AG20443 (cell line): ENCODE measurements at regions not wholly inside any gene's neighbourhood (a gene's known extent, or its start where the extent isn't known, plus 50 kb on each side); places are given as distances from the start of the nearest gene placed in this dataset.
"Not testable (repeated sequence)": the region's sequence is repeated elsewhere in the genome, so short reads cannot be mapped to it uniquely, and the experiment has no call there.

Source experiments
- DNase-seq: peaks from one replicate; pipeline ENCODE4 v3.0.0; 2012; ENCODE audit warnings: low spot score, mixed read lengths

- DNase-seq = no peak
These were observed 257.6 kb downstream of the FOXL1 start for GRCh38 chr16:86835982-86836381.

GRCh38 chr16:86836503-86837129, 258.3 kb downstream of the FOXL1 start:
- peak; percentile 84 for DNase-seq

GRCh38 chr16:86843812-86844211, 265.5 kb downstream of the FOXL1 start:
- no peak for DNase-seq

GRCh38 chr16:86844695-86845094, 266.3 kb downstream of the FOXL1 start:
- no peak for DNase-seq

- DNase-seq = no peak
These were observed 267.8 kb downstream of the FOXL1 start for GRCh38 chr16:86846136-86846535.

GRCh38 chr16:86848821-86849220, 270.5 kb downstream of the FOXL1 start:
- no peak for DNase-seq

- no peak for DNase-seq
These were observed 272.3 kb downstream of the FOXL1 start for GRCh38 chr16:86850670-86851069.

- DNase-seq = no peak
These were observed 273.8 kb downstream of the FOXL1 start for GRCh38 chr16:86852135-86852534.

- peak; percentile 89 for DNase-seq
These were observed 275.8 kb downstream of the FOXL1 start for GRCh38 chr16:86854058-86854621.

GRCh38 chr16:86854626-86855294, 276.4 kb downstream of the FOXL1 start:
- no peak for DNase-seq

- DNase-seq = no peak
These were observed 278.7 kb downstream of the FOXL1 start for GRCh38 chr16:86856946-86857586.

GRCh38 chr16:86857807-86858206, 279.5 kb downstream of the FOXL1 start:
- no peak for DNase-seq

- DNase-seq = no peak
These were observed 280.2 kb downstream of the FOXL1 start for GRCh38 chr16:86858501-86858900.

GRCh38 chr16:86861270-86861858, 283.0 kb downstream of the FOXL1 start:
- not testable (repeated sequence) for DNase-seq

- DNase-seq = no peak
These were observed 284.4 kb downstream of the FOXL1 start for GRCh38 chr16:86862595-86863280.

GRCh38 chr16:86863609-86864008, 285.3 kb downstream of the FOXL1 start:
- no peak for DNase-seq

- DNase-seq = no peak
These were observed 286.2 kb downstream of the FOXL1 start for GRCh38 chr16:86864586-86864985.

- peak; percentile 63 for DNase-seq
These were observed 287.7 kb downstream of the FOXL1 start for GRCh38 chr16:86865851-86866662.

GRCh38 chr16:86866986-86867722, 288.8 kb downstream of the FOXL1 start:
- no peak for DNase-seq

- no peak for DNase-seq
These were observed 289.7 kb downstream of the FOXL1 start for GRCh38 chr16:86868070-86868469.
